ENCODE measurements at regions not wholly inside any gene's neighbourhood (a gene's known extent, or its start where the extent isn't known, plus 50 kb on each side); places are given as distances from the start of the nearest gene placed in this dataset.

GRCh38 chr2:118622913-118623312, 224.5 kb downstream of the EN1 start:
- TF ChIP-seq, protein P1, sequence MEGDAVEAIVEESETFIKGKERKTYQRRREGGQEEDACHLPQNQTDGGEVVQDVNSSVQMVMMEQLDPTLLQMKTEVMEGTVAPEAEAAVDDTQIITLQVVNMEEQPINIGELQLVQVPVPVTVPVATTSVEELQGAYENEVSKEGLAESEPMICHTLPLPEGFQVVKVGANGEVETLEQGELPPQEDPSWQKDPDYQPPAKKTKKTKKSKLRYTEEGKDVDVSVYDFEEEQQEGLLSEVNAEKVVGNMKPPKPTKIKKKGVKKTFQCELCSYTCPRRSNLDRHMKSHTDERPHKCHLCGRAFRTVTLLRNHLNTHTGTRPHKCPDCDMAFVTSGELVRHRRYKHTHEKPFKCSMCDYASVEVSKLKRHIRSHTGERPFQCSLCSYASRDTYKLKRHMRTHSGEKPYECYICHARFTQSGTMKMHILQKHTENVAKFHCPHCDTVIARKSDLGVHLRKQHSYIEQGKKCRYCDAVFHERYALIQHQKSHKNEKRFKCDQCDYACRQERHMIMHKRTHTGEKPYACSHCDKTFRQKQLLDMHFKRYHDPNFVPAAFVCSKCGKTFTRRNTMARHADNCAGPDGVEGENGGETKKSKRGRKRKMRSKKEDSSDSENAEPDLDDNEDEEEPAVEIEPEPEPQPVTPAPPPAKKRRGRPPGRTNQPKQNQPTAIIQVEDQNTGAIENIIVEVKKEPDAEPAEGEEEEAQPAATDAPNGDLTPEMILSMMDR (IDR thresholded peaks at IDR 0.05) = no peak
- no peak for TF ChIP-seq EZH2 (IDR thresholded peaks at IDR 0.05)
- no peak for TF ChIP-seq EZH2phosphoT487 (IDR thresholded peaks at IDR 0.05)

Data from neural progenitor cell (in vitro differentiated cells).